Spleen (tissue), 7 donors: ENCODE measurements at regions not wholly inside any gene's neighbourhood (a gene's known extent, or its start where the extent isn't known, plus 50 kb on each side); places are given as distances from the start of the nearest gene placed in this dataset.

Experiments used
- POLR2A ChIP-seq, 3 donors: fragments of 450-650 bp; IDR thresholded peaks; one replicate each; pipeline ENCODE4 v1.5.1; 2017; ENCODE audit warnings: antibody characterized with exemption in 3 of 3, mild to moderate bottlenecking in 1 of 3
- TF ChIP-seq, protein P1 (sequence below), 11 experiments: fragments of 200-600 bp in 7 of 11; fragments of 450-650 bp in 4 of 11; sonication (generic) in 4 of 11; IDR thresholded peaks in 8 of 11; conservative IDR thresholded peaks in 3 of 11; 1 replicate in 7 of 11; 2 replicates in 4 of 11; pipeline versions ENCODE4 v1.4.0 to v1.8.0; 2016 to 2021; ENCODE audit warnings: antibody characterized with exemption in 11 of 11, inconsistent platforms in 4 of 11, mild to moderate bottlenecking in 1 of 11
- donor health status: DM: no; HTN: no; CAD: no; lungs with moderate emphysema.
- donor health status: DM: no; HTN: no; CAD: no.
- donor health status: DM: no; HTN: no; CAD: no.

DNA sequence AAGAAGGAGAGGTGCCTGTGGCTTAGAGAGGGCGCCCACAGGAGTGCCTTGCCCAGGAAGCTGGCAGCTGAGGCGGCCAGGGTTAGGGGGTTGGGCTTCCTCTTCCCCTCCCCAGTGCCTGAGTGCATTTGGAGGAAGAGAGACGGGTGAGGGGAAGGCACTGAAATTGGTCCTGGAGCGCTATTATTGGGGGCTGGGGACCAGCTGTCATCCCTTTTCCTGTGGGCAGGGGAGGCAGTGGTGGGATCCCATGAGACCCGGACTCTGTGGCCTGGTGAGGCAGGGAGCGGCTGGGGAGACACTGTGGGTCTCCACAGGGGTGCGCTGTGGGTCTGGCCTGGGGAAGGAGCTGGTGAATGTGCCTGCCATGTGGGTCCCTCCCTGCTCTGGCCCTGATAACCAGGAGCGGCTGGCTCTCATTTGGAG is 259.7 kb downstream of the SEC14L1 start:
- TF ChIP-seq, protein P1, sequence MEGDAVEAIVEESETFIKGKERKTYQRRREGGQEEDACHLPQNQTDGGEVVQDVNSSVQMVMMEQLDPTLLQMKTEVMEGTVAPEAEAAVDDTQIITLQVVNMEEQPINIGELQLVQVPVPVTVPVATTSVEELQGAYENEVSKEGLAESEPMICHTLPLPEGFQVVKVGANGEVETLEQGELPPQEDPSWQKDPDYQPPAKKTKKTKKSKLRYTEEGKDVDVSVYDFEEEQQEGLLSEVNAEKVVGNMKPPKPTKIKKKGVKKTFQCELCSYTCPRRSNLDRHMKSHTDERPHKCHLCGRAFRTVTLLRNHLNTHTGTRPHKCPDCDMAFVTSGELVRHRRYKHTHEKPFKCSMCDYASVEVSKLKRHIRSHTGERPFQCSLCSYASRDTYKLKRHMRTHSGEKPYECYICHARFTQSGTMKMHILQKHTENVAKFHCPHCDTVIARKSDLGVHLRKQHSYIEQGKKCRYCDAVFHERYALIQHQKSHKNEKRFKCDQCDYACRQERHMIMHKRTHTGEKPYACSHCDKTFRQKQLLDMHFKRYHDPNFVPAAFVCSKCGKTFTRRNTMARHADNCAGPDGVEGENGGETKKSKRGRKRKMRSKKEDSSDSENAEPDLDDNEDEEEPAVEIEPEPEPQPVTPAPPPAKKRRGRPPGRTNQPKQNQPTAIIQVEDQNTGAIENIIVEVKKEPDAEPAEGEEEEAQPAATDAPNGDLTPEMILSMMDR (IDR thresholded peaks at IDR 0.05 in 8 of 11, conservative IDR thresholded peaks at IDR 0.05 in 3 of 11) = peak; percentile 41 to 78 (median 68)
- TF ChIP-seq POLR2A (IDR thresholded peaks at IDR 0.05) = no peak
